ENCODE measurements at regions not wholly inside any gene's neighbourhood (a gene's known extent, or its start where the extent isn't known, plus 50 kb on each side); places are given as distances from the start of the nearest gene placed in this dataset.

GRCh38 chr10:6743291-6743849 is 163.3 kb upstream of the PRKCQ start:
- DNase-seq (ENCODE audit: low read depth in 4 of 4, low spot score in 3 of 4): no peak

DNA sequence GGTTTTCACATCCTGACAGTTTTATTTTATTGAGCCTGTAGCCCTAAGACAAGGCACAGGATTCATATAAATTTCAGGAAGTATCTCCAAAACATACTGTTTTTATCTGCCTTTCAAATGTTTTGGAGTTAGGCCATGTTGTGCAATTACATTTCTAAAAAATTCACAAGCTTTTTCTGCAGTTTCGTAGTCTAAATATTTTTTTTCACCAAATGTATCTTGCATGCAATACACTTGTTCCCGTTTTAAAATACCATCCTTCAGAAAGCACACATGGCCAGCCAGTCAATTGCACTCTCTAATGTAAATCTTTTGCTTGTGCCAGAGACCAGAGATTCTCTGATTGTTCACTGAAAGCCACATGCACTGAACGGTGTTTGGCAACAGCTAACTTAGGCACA is 161.5 kb upstream of the PRKCQ start:
- no peak for DNase-seq (ENCODE audit: low read depth in 4 of 4, low spot score in 3 of 4)

DNA sequence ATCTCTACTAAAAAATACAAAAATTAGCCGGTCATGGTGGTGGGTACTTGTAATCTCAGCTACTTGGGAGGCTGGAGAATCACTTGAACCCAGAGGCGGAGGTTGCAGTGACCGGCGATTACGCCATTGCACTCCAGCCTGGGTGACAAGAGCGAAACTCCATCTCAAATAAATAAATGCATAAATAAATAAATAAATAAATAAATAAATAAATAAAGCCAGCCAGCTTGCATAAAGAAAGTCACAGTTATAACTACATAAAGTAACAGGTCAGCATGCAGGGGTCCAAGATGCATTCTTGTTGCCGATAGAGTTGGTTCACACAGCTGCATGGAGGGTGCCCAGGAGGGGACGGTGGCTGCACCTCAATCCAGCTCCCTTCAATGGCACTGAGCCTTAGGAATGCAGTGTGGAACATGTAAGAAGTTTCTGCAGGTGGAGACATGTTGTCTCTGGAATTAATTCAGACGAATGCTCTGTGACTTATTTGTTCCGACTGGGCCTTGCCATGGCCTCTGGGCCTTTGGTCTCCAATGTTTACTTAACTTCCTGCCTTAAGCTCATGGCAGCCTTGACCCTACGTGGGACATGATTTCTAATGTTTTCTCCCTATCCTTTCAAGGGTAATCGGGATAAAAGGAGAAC is 159.6 kb upstream of the PRKCQ start:
- DNase-seq (ENCODE audit: low read depth in 4 of 4, low spot score in 3 of 4): no peak

GRCh38 chr10:6738112-6738768 is 158.2 kb upstream of the PRKCQ start:
- no peak for DNase-seq (ENCODE audit: low read depth in 4 of 4, low spot score in 3 of 4)

GRCh38 chr10:6737758-6738111 is 157.7 kb upstream of the PRKCQ start:
- DNase-seq (ENCODE audit: low read depth in 4 of 4, low spot score in 3 of 4): no peak

GRCh38 chr10:6737080-6737641 is 157.1 kb upstream of the PRKCQ start:
- peak in 1 of 4 donors; percentile 43 for DNase-seq (ENCODE audit: low read depth in 4 of 4, low spot score in 3 of 4)

DNA sequence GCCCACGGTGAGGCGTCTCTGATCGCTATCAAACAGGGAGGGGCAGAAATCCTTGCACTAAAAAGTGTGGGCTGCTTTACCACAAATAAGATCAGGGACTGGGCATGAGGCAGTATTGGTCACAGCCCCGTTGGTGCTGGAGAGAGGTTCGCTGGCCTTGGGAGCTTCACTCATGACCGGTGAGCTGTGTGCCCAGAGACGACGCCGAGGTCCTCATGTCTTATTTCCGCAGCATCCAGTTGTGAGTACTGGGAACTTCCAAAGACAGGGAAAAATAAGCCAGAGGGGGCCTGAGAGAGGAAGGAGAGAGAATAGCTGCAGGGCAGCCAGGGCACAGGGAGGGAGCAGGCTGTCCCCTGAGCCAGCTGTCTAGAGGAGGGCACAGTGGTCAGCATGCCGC is 154.2 kb upstream of the PRKCQ start:
- no peak for DNase-seq (ENCODE audit: low read depth in 4 of 4, low spot score in 3 of 4)

- DNase-seq (ENCODE audit: low read depth in 4 of 4, low spot score in 3 of 4): no peak
These were observed 149.8 kb upstream of the PRKCQ start for GRCh38 chr10:6729861-6730344.

GRCh38 chr10:6729071-6729774 is 149.1 kb upstream of the PRKCQ start:
- no peak for DNase-seq (ENCODE audit: low read depth in 4 of 4, low spot score in 3 of 4)

GRCh38 chr10:6726924-6727323 is 146.8 kb upstream of the PRKCQ start:
- no peak for DNase-seq (ENCODE audit: low read depth in 4 of 4, low spot score in 3 of 4)

DNA sequence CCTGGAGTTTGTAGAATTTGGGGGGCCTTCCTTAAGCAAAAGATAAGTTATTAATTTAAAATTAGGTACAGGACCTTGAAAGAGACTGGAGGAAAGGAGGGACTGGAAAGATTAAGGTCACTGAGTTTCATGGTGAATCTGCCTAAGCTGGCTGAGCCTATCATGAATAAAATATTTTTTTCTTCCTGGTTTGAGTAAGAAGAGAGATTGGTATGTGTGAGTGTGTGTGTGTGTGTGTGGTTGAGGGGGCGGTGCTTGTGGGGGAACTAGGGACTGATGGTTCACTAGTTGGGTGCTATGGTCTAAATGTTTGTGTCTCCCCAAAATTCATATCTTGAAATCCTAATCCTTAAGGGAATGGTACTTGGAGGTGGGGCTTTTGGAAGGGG is 142.5 kb upstream of the PRKCQ start:
- no peak for DNase-seq (ENCODE audit: low read depth in 4 of 4, low spot score in 3 of 4)

- no peak for DNase-seq (ENCODE audit: low read depth in 4 of 4, low spot score in 3 of 4)
These were observed 142.0 kb upstream of the PRKCQ start for GRCh38 chr10:6721964-6722615.

- DNase-seq (ENCODE audit: low read depth in 4 of 4, low spot score in 3 of 4): peak in 2 of 4 donors; percentile 20 to 25
These were observed 141.4 kb upstream of the PRKCQ start for GRCh38 chr10:6721480-6721879.

DNA sequence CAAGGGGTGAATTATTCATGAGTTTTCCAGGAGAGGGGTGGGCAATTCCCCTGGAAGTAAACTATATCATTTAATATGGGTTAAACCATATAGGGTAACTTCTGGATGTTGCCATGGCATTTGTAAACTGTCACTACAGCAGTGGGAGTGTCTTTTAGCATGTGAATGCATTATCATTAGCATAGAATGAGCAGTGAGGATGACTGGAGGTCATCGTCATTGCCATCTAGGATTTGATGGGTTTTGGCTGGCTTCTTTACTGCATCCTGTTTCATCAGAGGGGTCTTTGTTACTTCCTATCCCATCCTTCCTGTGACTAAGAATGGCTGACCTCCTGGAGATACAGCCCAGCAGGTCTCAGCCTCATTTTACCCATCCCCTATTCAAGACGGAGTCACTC is 139.5 kb upstream of the PRKCQ start:
- no peak for DNase-seq (ENCODE audit: low read depth in 4 of 4, low spot score in 3 of 4)

- DNase-seq (ENCODE audit: low read depth in 4 of 4, low spot score in 3 of 4): no peak
These were observed 138.5 kb upstream of the PRKCQ start for GRCh38 chr10:6718550-6718949.

- DNase-seq (ENCODE audit: low read depth in 4 of 4, low spot score in 3 of 4): no peak
These were observed 136.4 kb upstream of the PRKCQ start for GRCh38 chr10:6716516-6716915.

- DNase-seq (ENCODE audit: low read depth in 4 of 4, low spot score in 3 of 4): no peak
These were observed 133.6 kb upstream of the PRKCQ start for GRCh38 chr10:6713716-6714115.

- no peak for DNase-seq (ENCODE audit: low read depth in 4 of 4, low spot score in 3 of 4)
These were observed 133.0 kb upstream of the PRKCQ start for GRCh38 chr10:6713120-6713519.

DNA sequence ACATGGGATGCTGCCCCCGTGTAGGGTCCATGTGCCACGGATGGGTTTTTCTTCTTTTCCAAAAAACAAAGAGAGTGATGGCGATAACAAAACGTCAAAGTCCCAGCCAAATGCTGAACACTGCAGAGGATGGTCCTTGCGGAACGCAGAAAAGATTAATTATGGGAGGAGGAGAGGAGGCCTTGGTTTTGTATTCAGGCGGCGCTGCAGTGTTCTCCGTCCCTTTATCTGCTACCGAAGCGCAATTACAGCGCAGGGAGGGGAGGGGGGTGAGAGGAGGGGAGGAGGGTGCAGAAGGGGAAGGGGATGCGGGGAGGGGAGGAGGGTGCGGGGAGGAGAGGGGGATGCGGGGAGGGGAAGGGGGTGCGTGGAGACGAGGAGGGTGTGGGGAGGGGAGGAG is 131.8 kb upstream of the PRKCQ start:
- no peak for DNase-seq (ENCODE audit: low read depth in 4 of 4, low spot score in 3 of 4)

- DNase-seq (ENCODE audit: low read depth in 4 of 4, low spot score in 3 of 4): no peak
These were observed 131.3 kb upstream of the PRKCQ start for GRCh38 chr10:6711408-6711841.

DNA sequence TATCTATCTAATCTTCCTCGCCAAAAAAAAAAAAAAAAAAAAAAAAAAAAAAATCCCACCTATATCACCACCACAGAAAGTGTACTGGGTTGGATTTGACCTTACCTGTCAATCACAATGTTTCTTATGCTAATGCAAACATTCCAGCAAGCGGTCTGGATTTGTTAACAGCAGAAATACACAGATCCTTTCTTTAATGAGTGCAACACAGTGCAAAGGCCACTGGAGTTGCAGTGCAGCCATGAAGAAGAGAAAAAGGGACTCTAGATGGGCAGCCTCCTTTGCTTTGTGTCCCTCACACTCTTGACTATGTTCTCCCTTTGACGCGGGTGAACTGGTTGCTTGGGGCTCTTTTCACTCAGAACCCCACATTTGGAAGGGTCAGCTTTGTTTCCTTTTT is 127.3 kb upstream of the PRKCQ start:
- no peak for DNase-seq (ENCODE audit: low read depth in 4 of 4, low spot score in 3 of 4)

Data from left renal pelvis (tissue), 4 donors.